CD14-positive monocyte (primary cell): ENCODE measurements at regions not wholly inside any gene's neighbourhood (a gene's known extent, or its start where the extent isn't known, plus 50 kb on each side); places are given as distances from the start of the nearest gene placed in this dataset.

Experiments
- DNase-seq, 3 donors: peaks; one replicate each; pipeline ENCODE4 v3.0.0-alpha.2; 2011 to 2022
- H2AFZ ChIP-seq: 2 replicates; pipeline ENCODE4 v1.6.0; 2012; ENCODE audit warnings: mild to moderate bottlenecking, low read depth, low read length, inconsistent platforms; ENCODE audit not compliant: insufficient read depth, poor library complexity, severe bottlenecking
- H3K27ac ChIP-seq, 2 donors: 1 replicate in 1 of 2; 2 replicates in 1 of 2; pipeline ENCODE4 v1.5.1; 2012 to 2013; ENCODE audit warnings: low read length in 2 of 2, control low read depth in 1 of 2, inconsistent platforms in 1 of 2, low read depth in 1 of 2, mild to moderate bottlenecking in 1 of 2
- H3K27me3 ChIP-seq, 2 donors: one replicate each; pipeline versions ENCODE4 v1.6.0 to v1.6.1; 2011 to 2013; ENCODE audit warnings: low read length in 2 of 2; ENCODE audit not compliant: control insufficient read depth in 2 of 2, insufficient read depth in 2 of 2
- H3K36me3 ChIP-seq, 2 donors: replicated peaks in 1 of 2; 1 replicate in 1 of 2; 2 replicates in 1 of 2; pipeline versions ENCODE4 v1.5.1 to v1.6.1; 2012 to 2013; ENCODE audit warnings: low read length in 2 of 2, control low read depth in 1 of 2, inconsistent platforms in 1 of 2, mild to moderate bottlenecking in 1 of 2; ENCODE audit not compliant: insufficient read depth in 2 of 2, control insufficient read depth in 1 of 2
- H3K4me1 ChIP-seq, 2 donors: 1 replicate in 1 of 2; 2 replicates in 1 of 2; pipeline versions ENCODE4 v1.5.1 to v1.6.1; 2012 to 2013; ENCODE audit warnings: low read length in 2 of 2, control low read depth in 1 of 2, inconsistent platforms in 1 of 2, mild to moderate bottlenecking in 1 of 2, moderate library complexity in 1 of 2; ENCODE audit not compliant: insufficient read depth in 2 of 2, control insufficient read depth in 1 of 2
- H3K4me2 ChIP-seq: replicated peaks from 2 replicates; pipeline ENCODE3; 2012; ENCODE audit warnings: low read length, moderate library complexity, mild to moderate bottlenecking; ENCODE audit not compliant: poor library complexity, severe bottlenecking; ENCODE audit errors: extremely low read depth
- H3K4me3 ChIP-seq, 3 experiments: fragments of 200-600 bp in 1 of 3; sonication (generic) in 1 of 3; replicated peaks in 1 of 3; 1 replicate in 2 of 3; 2 replicates in 1 of 3; pipeline ENCODE4 v1.5.1; 2011 to 2013; ENCODE audit warnings: low read length in 3 of 3, mild to moderate bottlenecking in 3 of 3, control low read depth in 2 of 3, low read depth in 2 of 3, inconsistent platforms in 1 of 3, moderate library complexity in 1 of 3
- H3K79me2 ChIP-seq: 2 replicates; pipeline ENCODE4 v1.6.0; 2012; ENCODE audit warnings: mild to moderate bottlenecking, control low read depth, inconsistent platforms, low read length, moderate library complexity; ENCODE audit not compliant: insufficient read depth
- H3K9ac ChIP-seq: 2 replicates; pipeline ENCODE4 v1.6.0; 2017; ENCODE audit warnings: low read length, mild to moderate bottlenecking; ENCODE audit not compliant: insufficient read depth, poor library complexity, severe bottlenecking
- H3K9me3 ChIP-seq, 2 donors: replicated peaks in 1 of 2; 1 replicate in 1 of 2; 2 replicates in 1 of 2; pipeline versions ENCODE4 v1.5.1 to v1.6.1; 2012 to 2013; ENCODE audit warnings: low read length in 2 of 2, control low read depth in 1 of 2; ENCODE audit not compliant: control insufficient read depth in 1 of 2, insufficient read depth in 1 of 2
- H4K20me1 ChIP-seq: 2 replicates; pipeline ENCODE4 v1.6.0; 2012; ENCODE audit warnings: mild to moderate bottlenecking, low read length, control low read depth, moderate library complexity; ENCODE audit not compliant: insufficient read depth
- H3K27ac Mint-ChIP-seq, 7 donors: one replicate each; pipeline ENCODE4 v1.8.0; 2020; ENCODE audit warnings: mild to moderate bottlenecking in 7 of 7, mixed read lengths in 7 of 7, moderate library complexity in 6 of 7, inconsistent platforms in 2 of 7
- H3K27me3 Mint-ChIP-seq, 3 donors: one replicate each; pipeline ENCODE4 v1.8.0; 2021 to 2022; ENCODE audit warnings: low read depth in 3 of 3, mild to moderate bottlenecking in 3 of 3, mixed read lengths in 3 of 3, moderate library complexity in 3 of 3, inconsistent platforms in 1 of 3
- H3K36me3 Mint-ChIP-seq, 2 donors: one replicate each; pipeline ENCODE4 v1.8.0; 2020; ENCODE audit warnings: mixed read lengths in 2 of 2, inconsistent platforms in 1 of 2, mild to moderate bottlenecking in 1 of 2
- H3K4me1 Mint-ChIP-seq: one replicate; pipeline ENCODE4 v1.8.0; 2020; ENCODE audit warnings: mild to moderate bottlenecking, mixed read lengths
- H3K4me3 Mint-ChIP-seq, 2 donors: one replicate each; pipeline ENCODE4 v1.8.0; 2020; ENCODE audit warnings: mild to moderate bottlenecking in 2 of 2, mixed read lengths in 2 of 2, moderate library complexity in 1 of 2
- H3K9me3 Mint-ChIP-seq, 7 donors: one replicate each; pipeline ENCODE4 v1.8.0; 2020 to 2022; ENCODE audit warnings: mixed read lengths in 7 of 7, mild to moderate bottlenecking in 6 of 7, moderate library complexity in 6 of 7, inconsistent platforms in 2 of 7
- CTCF ChIP-seq: fragments of 200-600 bp; IDR thresholded peaks from one replicate; pipeline ENCODE4 v1.8.0; 2022; ENCODE audit warnings: antibody characterized with exemption, mild to moderate bottlenecking
- WGBS: methylation state at CpG from one replicate; pipeline ENCODE4 v1.1.5; 2013; ENCODE audit warnings: missing lambda C conversion rate; ENCODE audit not compliant: insufficient coverage; 5-methylcytosine and 5-hydroxymethylcytosine counted together
- intact Hi-C, 2 donors: fragments of 100-400 bp; cut with micrococcal nuclease; formaldehyde crosslinking; loops; one replicate each; pipeline versions ENCODE4 v1.15.0 to v1.15.1; 2023

DNA sequence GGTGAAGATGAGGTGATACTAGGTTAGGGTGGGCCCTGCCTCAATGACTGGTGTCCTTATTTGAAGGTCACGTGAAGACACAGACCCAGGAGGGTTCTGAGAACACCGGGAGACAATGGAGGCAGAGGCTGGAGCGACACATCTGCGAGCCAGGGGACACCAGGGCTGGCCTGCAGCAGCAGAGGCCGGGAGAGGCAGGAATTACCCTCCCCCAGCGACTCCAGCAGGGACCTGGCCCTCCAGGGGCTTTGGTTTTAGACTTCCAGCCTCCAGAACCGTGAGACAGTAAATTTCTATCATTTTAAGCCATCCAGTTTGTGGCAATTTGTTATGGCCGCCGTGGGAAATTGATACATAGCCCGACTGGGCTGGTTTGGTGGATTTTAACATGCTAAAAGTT is 152.2 kb downstream of the DNAJB6 start:
- intact Hi-C loops, result no loop called here
- Histone ChIP-seq H4K20me1 (no peaks in the 10 kb centered on the region), H3K4me2 (no peak overlapping the region), H3K9ac (no peak overlapping the region), H3K4me3 (no peak overlapping the region), H3K27ac (no peak overlapping the region), H3K36me3 (no peaks in the 10 kb centered on the region), H3K4me1 (peaks cover 12 to 15% of the 10 kb centered on the region in 2 donors), H3K27me3 (peaks cover 0 to 11% of the 10 kb centered on the region in 2 donors), H3K9me3 (peaks cover 6 to 11% of the 10 kb centered on the region in 2 donors), H2AFZ (no peak overlapping the region), H3K79me2 (no peaks in the 10 kb centered on the region)
- no peak for TF ChIP-seq CTCF
- WGBS, result 94% methylated on average over 7 of the region's 10 CpGs
- Mint-ChIP-seq H3K9me3 (peaks cover 5 to 30% (median 18%) of the 10 kb centered on the region in 7 donors), H3K4me1 (peaks cover 11% of the 10 kb centered on the region), H3K4me3 (no peak overlapping the region), H3K27me3 (peaks cover 16 to 21% (median 19%) of the 10 kb centered on the region in 3 donors), H3K27ac (peak overlapping the region in 1 of 7 donors; percentile 8), H3K36me3 (no peaks in the 10 kb centered on the region)
- no peak for DNase-seq
